ENCODE measurements at regions not wholly inside any gene's neighbourhood (a gene's known extent, or its start where the extent isn't known, plus 50 kb on each side); places are given as distances from the start of the nearest gene placed in this dataset.
"Not testable (repeated sequence)": the region's sequence is repeated elsewhere in the genome, so short reads cannot be mapped to it uniquely, and the experiment has no call there.

GRCh38 chr13:87999788-88000187 lies 328.6 kb downstream of the SLITRK5 start:
- 85 to 100% (median 86%) methylated on average over 1 of the region's 1 CpG for WGBS, 3 donors
- FAIRE-seq (no peak), DNase-seq (no peak)
- Histone ChIP-seq H3K4me1 (ENCODE audit: control insufficient read depth in 3 of 3, insufficient read depth in 2 of 3, low read depth in 1 of 3, low read length in 2 of 3) (no peaks in the 10 kb centered on the region), H3K27me3 (ENCODE audit: control insufficient read depth in 3 of 3, insufficient read depth in 3 of 3, low read length in 3 of 3) (no peaks in the 10 kb centered on the region), H3K36me3 (ENCODE audit: control insufficient read depth in 3 of 3, insufficient read depth in 2 of 3, low read depth in 1 of 3, low read length in 3 of 3) (no peaks in the 10 kb centered on the region), H3K9me3 (ENCODE audit: control insufficient read depth in 2 of 2, insufficient read depth in 1 of 2, low read depth in 1 of 2, low read length in 1 of 2) (no peaks in the 10 kb centered on the region), H3K4me3 (ENCODE audit: low read depth in 1 of 3, low read length in 3 of 3) (no peak overlapping the region), H3K27ac (ENCODE audit: low read depth in 1 of 3, low read length in 2 of 3) (no peak overlapping the region)

GRCh38 chr13:88000239-88000638 lies 329.1 kb downstream of the SLITRK5 start:
- Histone ChIP-seq H3K36me3 (ENCODE audit: control insufficient read depth in 3 of 3, insufficient read depth in 2 of 3, low read depth in 1 of 3, low read length in 3 of 3) (no peaks in the 10 kb centered on the region), H3K27me3 (ENCODE audit: control insufficient read depth in 3 of 3, insufficient read depth in 3 of 3, low read length in 3 of 3) (no peaks in the 10 kb centered on the region), H3K4me3 (ENCODE audit: low read depth in 1 of 3, low read length in 3 of 3) (no peak overlapping the region), H3K27ac (ENCODE audit: low read depth in 1 of 3, low read length in 2 of 3) (no peak overlapping the region), H3K9me3 (ENCODE audit: control insufficient read depth in 2 of 2, insufficient read depth in 1 of 2, low read depth in 1 of 2, low read length in 1 of 2) (no peaks in the 10 kb centered on the region), H3K4me1 (ENCODE audit: control insufficient read depth in 3 of 3, insufficient read depth in 2 of 3, low read depth in 1 of 3, low read length in 2 of 3) (no peaks in the 10 kb centered on the region)
- no peak for FAIRE-seq
- DNase-seq: no peak
- WGBS, 3 donors: 63 to 85% (median 84%) methylated on average over 3 of the region's 3 CpGs

GRCh38 chr13:88000787-88001186 lies 329.6 kb downstream of the SLITRK5 start:
- Histone ChIP-seq H3K4me1 (ENCODE audit: control insufficient read depth in 3 of 3, insufficient read depth in 2 of 3, low read depth in 1 of 3, low read length in 2 of 3) (no peaks in the 10 kb centered on the region), H3K4me3 (ENCODE audit: low read depth in 1 of 3, low read length in 3 of 3) (no peak overlapping the region), H3K27ac (ENCODE audit: low read depth in 1 of 3, low read length in 2 of 3) (no peak overlapping the region), H3K36me3 (ENCODE audit: control insufficient read depth in 3 of 3, insufficient read depth in 2 of 3, low read depth in 1 of 3, low read length in 3 of 3) (no peaks in the 10 kb centered on the region), H3K9me3 (ENCODE audit: control insufficient read depth in 2 of 2, insufficient read depth in 1 of 2, low read depth in 1 of 2, low read length in 1 of 2) (no peaks in the 10 kb centered on the region), H3K27me3 (ENCODE audit: control insufficient read depth in 3 of 3, insufficient read depth in 3 of 3, low read length in 3 of 3) (no peaks in the 10 kb centered on the region)
- WGBS, 3 donors: 71 to 79% (median 74%) methylated on average over 2 of the region's 2 CpGs
- DNase-seq (no peak), FAIRE-seq (no peak)

GRCh38 chr13:88005188-88005587 lies 334.0 kb downstream of the SLITRK5 start:
- no peak overlapping the region for H3K4me3 ChIP-seq (ENCODE audit: low read depth in 1 of 3, low read length in 3 of 3)
- no peak overlapping the region for H3K27ac ChIP-seq (ENCODE audit: low read depth in 1 of 3, low read length in 2 of 3)
- H3K27me3 ChIP-seq (ENCODE audit: control insufficient read depth in 3 of 3, insufficient read depth in 3 of 3, low read length in 3 of 3): no peaks in the 10 kb centered on the region
- WGBS, 3 donors: 70 to 82% (median 74%) methylated on average over 2 of the region's 2 CpGs
- no peak for FAIRE-seq
- H3K9me3 ChIP-seq (ENCODE audit: control insufficient read depth in 2 of 2, insufficient read depth in 1 of 2, low read depth in 1 of 2, low read length in 1 of 2): no peaks in the 10 kb centered on the region
- no peaks in the 10 kb centered on the region for H3K4me1 ChIP-seq (ENCODE audit: control insufficient read depth in 3 of 3, insufficient read depth in 2 of 3, low read depth in 1 of 3, low read length in 2 of 3)
- no peaks in the 10 kb centered on the region for H3K36me3 ChIP-seq (ENCODE audit: control insufficient read depth in 3 of 3, insufficient read depth in 2 of 3, low read depth in 1 of 3, low read length in 3 of 3)
- DNase-seq: no peak

- no peak for FAIRE-seq
- WGBS, 3 donors: 54 to 66% (median 61%) methylated on average over 2 of the region's 2 CpGs
These were observed 343.4 kb downstream of the SLITRK5 start for GRCh38 chr13:88014527-88014926.

GRCh38 chr13:88022431-88023208 lies 351.4 kb downstream of the SLITRK5 start:
- Histone ChIP-seq H3K4me3 (ENCODE audit: low read depth in 1 of 3, low read length in 3 of 3) (no peak overlapping the region), H3K27ac (ENCODE audit: low read depth in 1 of 3, low read length in 2 of 3) (no peak overlapping the region), H3K4me1 (ENCODE audit: control insufficient read depth in 3 of 3, insufficient read depth in 2 of 3, low read depth in 1 of 3, low read length in 2 of 3) (no peaks in the 10 kb centered on the region), H3K9me3 (ENCODE audit: control insufficient read depth in 2 of 2, insufficient read depth in 1 of 2, low read depth in 1 of 2, low read length in 1 of 2) (peaks cover 0 to 6% of the 10 kb centered on the region in 2 donors), H3K36me3 (ENCODE audit: control insufficient read depth in 3 of 3, insufficient read depth in 2 of 3, low read depth in 1 of 3, low read length in 3 of 3) (no peaks in the 10 kb centered on the region), H3K27me3 (ENCODE audit: control insufficient read depth in 3 of 3, insufficient read depth in 3 of 3, low read length in 3 of 3) (no peaks in the 10 kb centered on the region)
- DNase-seq: no peak
- FAIRE-seq: no peak
- WGBS, 3 donors: 42 to 57% (median 51%) methylated on average over 3 of the region's 3 CpGs

More at GRCh38 chr13:88014527-88014926, 343.4 kb downstream of the SLITRK5 start:
- Histone ChIP-seq H3K9me3 (ENCODE audit: control insufficient read depth in 2 of 2, insufficient read depth in 1 of 2, low read depth in 1 of 2, low read length in 1 of 2) (peaks cover 0 to 6% of the 10 kb centered on the region in 2 donors), H3K27ac (ENCODE audit: low read depth in 1 of 3, low read length in 2 of 3) (no peak overlapping the region), H3K4me1 (ENCODE audit: control insufficient read depth in 3 of 3, insufficient read depth in 2 of 3, low read depth in 1 of 3, low read length in 2 of 3) (no peaks in the 10 kb centered on the region), H3K36me3 (ENCODE audit: control insufficient read depth in 3 of 3, insufficient read depth in 2 of 3, low read depth in 1 of 3, low read length in 3 of 3) (no peaks in the 10 kb centered on the region), H3K27me3 (ENCODE audit: control insufficient read depth in 3 of 3, insufficient read depth in 3 of 3, low read length in 3 of 3) (no peaks in the 10 kb centered on the region), H3K4me3 (ENCODE audit: low read depth in 1 of 3, low read length in 3 of 3) (no peak overlapping the region)
- no peak for DNase-seq

- no peak for FAIRE-seq
- Histone ChIP-seq H3K36me3 (ENCODE audit: control insufficient read depth in 3 of 3, insufficient read depth in 2 of 3, low read depth in 1 of 3, low read length in 3 of 3) (no peaks in the 10 kb centered on the region), H3K4me3 (ENCODE audit: low read depth in 1 of 3, low read length in 3 of 3) (no peak overlapping the region), H3K4me1 (ENCODE audit: control insufficient read depth in 3 of 3, insufficient read depth in 2 of 3, low read depth in 1 of 3, low read length in 2 of 3) (no peaks in the 10 kb centered on the region), H3K27me3 (ENCODE audit: control insufficient read depth in 3 of 3, insufficient read depth in 3 of 3, low read length in 3 of 3) (no peaks in the 10 kb centered on the region), H3K9me3 (ENCODE audit: control insufficient read depth in 2 of 2, insufficient read depth in 1 of 2, low read depth in 1 of 2, low read length in 1 of 2) (no peaks in the 10 kb centered on the region), H3K27ac (ENCODE audit: low read depth in 1 of 3, low read length in 2 of 3) (no peak overlapping the region)
- 27 to 77% (median 42%) methylated on average over 1 of the region's 1 CpG for WGBS, 3 donors
- DNase-seq: no peak
These were observed 355.1 kb downstream of the SLITRK5 start for GRCh38 chr13:88026241-88026640.

- Histone ChIP-seq H3K36me3 (ENCODE audit: control insufficient read depth in 3 of 3, insufficient read depth in 2 of 3, low read depth in 1 of 3, low read length in 3 of 3) (no peaks in the 10 kb centered on the region), H3K9me3 (ENCODE audit: control insufficient read depth in 2 of 2, insufficient read depth in 1 of 2, low read depth in 1 of 2, low read length in 1 of 2) (no peaks in the 10 kb centered on the region), H3K27ac (ENCODE audit: low read depth in 1 of 3, low read length in 2 of 3) (no peak overlapping the region), H3K4me1 (ENCODE audit: control insufficient read depth in 3 of 3, insufficient read depth in 2 of 3, low read depth in 1 of 3, low read length in 2 of 3) (no peaks in the 10 kb centered on the region), H3K27me3 (ENCODE audit: control insufficient read depth in 3 of 3, insufficient read depth in 3 of 3, low read length in 3 of 3) (no peaks in the 10 kb centered on the region), H3K4me3 (ENCODE audit: low read depth in 1 of 3, low read length in 3 of 3) (no peak overlapping the region)
- FAIRE-seq (no peak), DNase-seq (no peak)
These were observed 360.9 kb downstream of the SLITRK5 start for GRCh38 chr13:88031980-88032559.

GRCh38 chr13:88036205-88036604 lies 365.0 kb downstream of the SLITRK5 start:
- DNase-seq, FAIRE-seq: not testable (repeated sequence)
- WGBS, 3 donors: 82 to 92% (median 84%) methylated on average over 8 of the region's 8 CpGs

More at GRCh38 chr13:88036205-88036604, 365.0 kb downstream of the SLITRK5 start:
- not testable (repeated sequence) for H3K9me3 ChIP-seq (ENCODE audit: control insufficient read depth in 2 of 2, insufficient read depth in 1 of 2, low read depth in 1 of 2, low read length in 1 of 2); H3K4me3 ChIP-seq (ENCODE audit: low read depth in 1 of 3, low read length in 3 of 3); H3K27me3 ChIP-seq (ENCODE audit: control insufficient read depth in 3 of 3, insufficient read depth in 3 of 3, low read length in 3 of 3); H3K27ac ChIP-seq (ENCODE audit: low read depth in 1 of 3, low read length in 2 of 3); H3K4me1 ChIP-seq (ENCODE audit: control insufficient read depth in 3 of 3, insufficient read depth in 2 of 3, low read depth in 1 of 3, low read length in 2 of 3); H3K36me3 ChIP-seq (ENCODE audit: control insufficient read depth in 3 of 3, insufficient read depth in 2 of 3, low read depth in 1 of 3, low read length in 3 of 3)

All from small intestine (tissue), 7 donors.